ENCODE measurements at regions not wholly inside any gene's neighbourhood (a gene's known extent, or its start where the extent isn't known, plus 50 kb on each side); places are given as distances from the start of the nearest gene placed in this dataset.
"Not testable (repeated sequence)": the region's sequence is repeated elsewhere in the genome, so short reads cannot be mapped to it uniquely, and the experiment has no call there.

- not testable (repeated sequence) for DNase-seq (ENCODE audit: extremely low spot score, unreplicated experiment); H3K27me3 Mint-ChIP-seq; H3K27ac Mint-ChIP-seq; H3K4me1 Mint-ChIP-seq (ENCODE audit: unreplicated experiment); H3K36me3 Mint-ChIP-seq; H3K4me3 Mint-ChIP-seq; H3K9me3 Mint-ChIP-seq
Measured at GRCh38 chr11:100409267-100409666, 277.8 kb upstream of the ARHGAP42 start.

DNA sequence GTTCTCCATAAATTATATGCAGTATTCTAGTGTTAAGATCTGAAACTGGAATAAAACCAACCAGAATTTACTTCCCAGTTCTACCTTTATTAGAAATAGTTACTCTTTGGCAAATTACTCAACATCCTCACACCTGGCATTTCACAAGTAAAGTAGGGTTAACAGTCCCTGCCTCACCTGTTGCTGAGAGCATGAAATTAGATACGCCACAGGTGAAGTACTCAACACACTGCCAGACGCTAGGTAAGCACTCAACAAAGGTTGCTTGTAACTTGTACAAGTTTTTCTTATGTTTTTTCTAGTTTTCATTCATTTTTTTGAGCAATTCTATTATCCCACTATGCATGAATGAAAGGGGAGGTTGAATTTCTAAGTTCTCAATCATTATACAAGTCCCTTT, 267.6 kb upstream of the ARHGAP42 start:
- no peaks in the 10 kb centered on the region for H3K27me3 Mint-ChIP-seq
- no peak overlapping the region for H3K4me3 Mint-ChIP-seq
- peaks cover 16% of the 10 kb centered on the region for H3K9me3 Mint-ChIP-seq
- no peak overlapping the region for H3K27ac Mint-ChIP-seq
- no peak for DNase-seq (ENCODE audit: extremely low spot score, unreplicated experiment)
- no peaks in the 10 kb centered on the region for H3K36me3 Mint-ChIP-seq
- TF ChIP-seq CTCF (conservative IDR thresholded peaks at IDR 0.05), result no peak
- no peaks in the 10 kb centered on the region for H3K4me1 Mint-ChIP-seq (ENCODE audit: unreplicated experiment)

DNA sequence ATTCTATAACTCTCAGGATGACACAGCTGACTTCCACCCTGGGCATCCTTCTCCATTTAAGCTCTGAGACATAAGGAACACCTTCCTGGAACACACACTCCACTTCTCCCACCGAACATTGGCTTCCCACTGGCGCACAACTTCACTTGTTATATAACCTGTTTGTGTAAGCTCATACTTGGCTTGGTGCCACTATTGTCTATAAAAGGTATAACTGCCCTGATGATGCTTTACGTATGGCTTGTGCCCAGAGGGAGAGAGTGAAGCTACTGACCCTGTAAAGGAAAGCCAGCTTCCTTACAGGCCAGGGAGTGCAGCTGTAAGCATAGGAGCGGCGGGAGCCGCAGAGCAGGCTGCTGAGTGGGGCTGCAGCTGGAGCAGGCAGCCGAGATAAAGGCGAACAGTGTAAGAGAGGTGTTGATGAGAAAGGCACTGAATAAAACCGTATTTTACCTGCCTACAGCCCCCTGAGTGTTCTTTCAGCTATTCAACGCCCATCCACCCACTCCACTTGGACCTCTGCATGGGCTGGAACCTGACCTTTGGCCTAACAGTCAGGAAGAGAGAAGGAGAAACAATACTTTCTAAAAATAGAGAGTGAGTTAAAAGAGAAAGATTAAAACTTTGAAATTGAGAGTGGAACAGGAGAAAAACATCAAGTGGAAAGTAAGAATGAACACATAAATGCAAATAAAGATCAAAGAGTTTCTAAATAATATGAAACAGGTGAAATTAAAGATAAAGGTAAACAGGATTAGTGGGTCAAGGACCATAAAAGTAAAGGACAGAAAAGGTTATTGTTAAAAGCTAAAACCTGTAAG, 252.1 kb upstream of the ARHGAP42 start:
- no peaks in the 10 kb centered on the region for H3K36me3 Mint-ChIP-seq
- no peaks in the 10 kb centered on the region for H3K27me3 Mint-ChIP-seq
- H3K4me3 Mint-ChIP-seq, result no peak overlapping the region
- H3K4me1 Mint-ChIP-seq (ENCODE audit: unreplicated experiment), result peaks cover 9% of the 10 kb centered on the region
- no peak overlapping the region for H3K27ac Mint-ChIP-seq
- H3K9me3 Mint-ChIP-seq, result no peaks in the 10 kb centered on the region
- DNase-seq (ENCODE audit: extremely low spot score, unreplicated experiment), result no peak
- TF ChIP-seq CTCF (conservative IDR thresholded peaks at IDR 0.05), result no peak

- DNase-seq (ENCODE audit: extremely low spot score, unreplicated experiment), result no peak
- Mint-ChIP-seq H3K27me3 (no peaks in the 10 kb centered on the region), H3K27ac (no peak overlapping the region), H3K36me3 (no peaks in the 10 kb centered on the region), H3K4me1 (ENCODE audit: unreplicated experiment) (peaks cover 9% of the 10 kb centered on the region), H3K9me3 (peaks cover 4% of the 10 kb centered on the region), H3K4me3 (no peak overlapping the region)
- TF ChIP-seq CTCF (conservative IDR thresholded peaks at IDR 0.05), result no peak
Measured at GRCh38 chr11:100438376-100438775, 248.7 kb upstream of the ARHGAP42 start.

DNA sequence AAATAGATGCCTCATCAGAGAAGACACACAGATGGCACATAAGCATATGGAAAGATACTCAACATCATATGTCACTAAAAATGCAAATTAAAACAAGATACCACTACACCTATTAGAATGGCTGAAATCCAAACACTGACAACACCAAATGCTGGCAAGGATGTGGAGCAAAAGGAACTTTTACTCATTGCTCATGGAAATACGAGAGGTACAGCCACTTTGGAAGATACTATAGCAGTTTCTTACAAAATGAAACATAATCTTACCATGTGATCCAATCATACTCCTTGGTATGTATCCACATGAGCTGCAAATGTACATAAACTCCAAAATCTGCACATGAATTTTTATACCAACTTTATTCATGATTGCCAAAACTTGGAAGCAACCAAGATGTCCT, 246.0 kb upstream of the ARHGAP42 start:
- no peaks in the 10 kb centered on the region for H3K4me1 Mint-ChIP-seq (ENCODE audit: unreplicated experiment)
- H3K36me3 Mint-ChIP-seq, result no peaks in the 10 kb centered on the region
- peaks cover 4% of the 10 kb centered on the region for H3K9me3 Mint-ChIP-seq
- no peak for DNase-seq (ENCODE audit: extremely low spot score, unreplicated experiment)
- no peak for TF ChIP-seq CTCF (conservative IDR thresholded peaks at IDR 0.05)
- H3K27ac Mint-ChIP-seq, result no peak overlapping the region
- H3K27me3 Mint-ChIP-seq, result no peaks in the 10 kb centered on the region
- H3K4me3 Mint-ChIP-seq, result no peak overlapping the region

DNA sequence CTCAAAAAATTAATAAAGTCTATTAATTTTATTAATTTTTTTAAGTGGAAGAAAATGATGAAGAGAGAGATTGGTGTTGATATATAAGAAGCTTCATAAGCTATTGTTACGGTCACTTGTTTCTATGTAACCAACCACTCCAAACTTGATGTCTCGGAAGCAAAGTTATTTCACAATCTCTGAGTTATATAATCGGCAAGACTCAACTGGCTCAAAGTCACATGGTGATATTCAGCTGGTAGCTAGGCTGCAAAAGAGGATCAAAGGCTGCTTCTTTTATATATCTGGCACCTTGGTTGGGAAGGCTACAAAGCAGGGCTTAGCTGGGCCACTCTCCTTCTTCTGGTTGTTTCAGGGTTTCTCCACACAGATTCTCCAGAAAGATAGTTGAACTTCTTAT, 245.1 kb upstream of the ARHGAP42 start:
- no peaks in the 10 kb centered on the region for H3K4me1 Mint-ChIP-seq (ENCODE audit: unreplicated experiment)
- H3K27ac Mint-ChIP-seq, result no peak overlapping the region
- TF ChIP-seq CTCF (conservative IDR thresholded peaks at IDR 0.05), result no peak
- H3K27me3 Mint-ChIP-seq, result no peaks in the 10 kb centered on the region
- DNase-seq (ENCODE audit: extremely low spot score, unreplicated experiment), result no peak
- no peak overlapping the region for H3K4me3 Mint-ChIP-seq
- no peaks in the 10 kb centered on the region for H3K36me3 Mint-ChIP-seq
- peaks cover 6% of the 10 kb centered on the region for H3K9me3 Mint-ChIP-seq
